OCI-LY3 (cell line): ENCODE measurements at regions not wholly inside any gene's neighbourhood (a gene's known extent, or its start where the extent isn't known, plus 50 kb on each side); places are given as distances from the start of the nearest gene placed in this dataset.
A peak's percentile ranks its signal among the peaks of the same experiment; 100 is the strongest.
"Not testable (repeated sequence)": the region's sequence is repeated elsewhere in the genome, so short reads cannot be mapped to it uniquely, and the experiment has no call there.

ENCODE experiments used
- H2AFZ ChIP-seq: fragments of 200-600, 300-600 bp; shearing (Covaris generic); 2 replicates; pipeline ENCODE4 v1.6.0; 2014; ENCODE audit warnings: antibody characterized with exemption, low read depth, low read length
- H3K27ac ChIP-seq: fragments of 200-600, 300-600 bp; sonication (generic); 2 replicates; pipeline ENCODE4 v1.5.1; 2014; ENCODE audit warnings: mild to moderate bottlenecking, low read length, moderate library complexity, mixed read lengths
- H3K27me3 ChIP-seq: fragments of 200-600, 300-600 bp; sonication (generic); 2 replicates; pipeline ENCODE4 v1.6.1; 2014; ENCODE audit warnings: low read depth, low read length, mixed read lengths
- H3K36me3 ChIP-seq: fragments of 200-600, 300-600 bp; sonication (generic); replicated peaks from 2 replicates; pipeline ENCODE3; 2014; ENCODE audit warnings: low read depth, low read length, mixed read lengths
- H3K4me1 ChIP-seq: fragments of 300-600, 200-600 bp; sonication (generic); 2 replicates; pipeline ENCODE4 v1.6.1; 2014; ENCODE audit warnings: low read length, mixed read lengths
- H3K4me2 ChIP-seq: fragments of 200-600, 300-600 bp; sonication (generic); 2 replicates; pipeline ENCODE4 v1.6.1; 2014; ENCODE audit warnings: low read length, mixed read lengths
- H3K4me3 ChIP-seq: fragments of 300-600, 200-600 bp; sonication (generic); 2 replicates; pipeline ENCODE4 v1.5.1; 2014; ENCODE audit warnings: antibody characterized with exemption, mild to moderate bottlenecking, low read length, moderate library complexity
- H3K79me2 ChIP-seq: fragments of 300-600, 200-600 bp; shearing (Covaris generic); 2 replicates; pipeline ENCODE4 v1.6.1; 2014; ENCODE audit warnings: mild to moderate bottlenecking, low read length, mixed read lengths
- H3K9ac ChIP-seq: fragments of 300-600, 200-600 bp; shearing (Covaris generic); 2 replicates; pipeline ENCODE4 v1.6.0; 2014; ENCODE audit warnings: mild to moderate bottlenecking, low read length, moderate library complexity
- H3K9me3 ChIP-seq: fragments of 200-600, 300-600 bp; shearing (Covaris generic); 2 replicates; pipeline ENCODE4 v1.6.1; 2014; ENCODE audit warnings: low read length, mixed read lengths; ENCODE audit not compliant: insufficient read depth
- H4K20me1 ChIP-seq: fragments of 200-600, 300-600 bp; sonication (generic); 2 replicates; pipeline ENCODE4 v1.6.1; 2016; ENCODE audit warnings: low read length, mixed read lengths; ENCODE audit not compliant: insufficient read depth
- EZH2phosphoT487 ChIP-seq: fragments of 200-600 bp; shearing (Covaris generic); IDR thresholded peaks from 2 replicates; pipeline ENCODE4 v1.6.1; 2018; ENCODE audit warnings: antibody characterized with exemption, mixed run types, low read depth
- TF ChIP-seq, protein P1 (sequence below): fragments of 200-600, 300-600 bp; sonication (generic); IDR thresholded peaks from 2 replicates; pipeline ENCODE4 v1.5.1; 2014; ENCODE audit warnings: antibody characterized with exemption, low read length, low read depth

DNA sequence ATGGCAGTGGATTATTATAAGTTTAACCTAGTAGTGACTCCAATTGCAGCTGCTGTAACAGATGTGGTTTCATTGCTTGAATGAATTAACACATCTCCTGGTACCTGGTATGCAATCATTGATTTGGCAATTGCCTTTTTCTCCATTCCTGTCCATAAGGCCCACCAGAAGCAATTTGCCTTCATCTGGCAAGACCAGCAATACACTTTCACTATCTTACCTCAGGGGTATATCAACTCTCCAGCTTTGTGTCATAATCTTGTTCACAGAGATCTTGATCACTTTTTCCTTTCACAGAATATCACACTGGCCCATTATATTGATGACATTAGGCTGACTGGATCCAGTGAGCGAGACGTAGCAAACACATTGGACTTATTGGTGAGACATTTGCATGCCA, 128.7 kb upstream of the ZC3H12C start:
- H3K9ac ChIP-seq = no peak overlapping the region
- no peak overlapping the region for H3K4me2 ChIP-seq

DNA sequence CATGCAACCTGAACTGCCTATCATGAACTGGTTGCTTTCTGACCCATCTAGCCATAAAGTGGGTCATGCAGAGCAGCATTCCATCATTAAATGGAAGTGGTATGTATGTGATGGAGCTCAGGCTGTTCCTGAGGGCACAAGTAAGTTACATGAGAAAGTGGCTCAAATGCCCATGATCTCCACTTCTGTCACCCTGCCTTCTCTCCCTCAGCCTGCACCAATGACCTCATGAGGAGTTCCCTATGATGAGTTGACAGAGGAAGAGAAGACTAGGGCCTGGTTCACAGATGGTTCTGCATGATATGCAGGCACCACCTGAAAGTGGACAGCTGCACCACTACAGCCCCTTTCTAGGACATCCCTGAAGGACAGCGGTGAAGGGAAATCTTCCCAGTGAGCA, 127.7 kb upstream of the ZC3H12C start:
- not testable (repeated sequence) for H3K4me2 ChIP-seq, H3K27ac ChIP-seq, H3K9me3 ChIP-seq, H3K4me3 ChIP-seq, H3K27me3 ChIP-seq, H4K20me1 ChIP-seq, H3K36me3 ChIP-seq, H3K9ac ChIP-seq, H3K79me2 ChIP-seq, H2AFZ ChIP-seq
- H3K4me1 ChIP-seq = peaks cover 13% of the 10 kb centered on the region

More for the DNA sequence above, 128.7 kb upstream of the ZC3H12C start:
- no peaks in the 10 kb centered on the region for H3K27me3 ChIP-seq
- no peak overlapping the region for H3K27ac ChIP-seq
- TF ChIP-seq, protein P1, sequence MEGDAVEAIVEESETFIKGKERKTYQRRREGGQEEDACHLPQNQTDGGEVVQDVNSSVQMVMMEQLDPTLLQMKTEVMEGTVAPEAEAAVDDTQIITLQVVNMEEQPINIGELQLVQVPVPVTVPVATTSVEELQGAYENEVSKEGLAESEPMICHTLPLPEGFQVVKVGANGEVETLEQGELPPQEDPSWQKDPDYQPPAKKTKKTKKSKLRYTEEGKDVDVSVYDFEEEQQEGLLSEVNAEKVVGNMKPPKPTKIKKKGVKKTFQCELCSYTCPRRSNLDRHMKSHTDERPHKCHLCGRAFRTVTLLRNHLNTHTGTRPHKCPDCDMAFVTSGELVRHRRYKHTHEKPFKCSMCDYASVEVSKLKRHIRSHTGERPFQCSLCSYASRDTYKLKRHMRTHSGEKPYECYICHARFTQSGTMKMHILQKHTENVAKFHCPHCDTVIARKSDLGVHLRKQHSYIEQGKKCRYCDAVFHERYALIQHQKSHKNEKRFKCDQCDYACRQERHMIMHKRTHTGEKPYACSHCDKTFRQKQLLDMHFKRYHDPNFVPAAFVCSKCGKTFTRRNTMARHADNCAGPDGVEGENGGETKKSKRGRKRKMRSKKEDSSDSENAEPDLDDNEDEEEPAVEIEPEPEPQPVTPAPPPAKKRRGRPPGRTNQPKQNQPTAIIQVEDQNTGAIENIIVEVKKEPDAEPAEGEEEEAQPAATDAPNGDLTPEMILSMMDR = no peak
- no peak for TF ChIP-seq EZH2phosphoT487
- no peak overlapping the region for H3K4me3 ChIP-seq
- H3K79me2 ChIP-seq = no peaks in the 10 kb centered on the region
- no peaks in the 10 kb centered on the region for H3K9me3 ChIP-seq
- H3K36me3 ChIP-seq = no peaks in the 10 kb centered on the region
- no peaks in the 10 kb centered on the region for H4K20me1 ChIP-seq
- peaks cover 9% of the 10 kb centered on the region for H3K4me1 ChIP-seq
- no peak overlapping the region for H2AFZ ChIP-seq

DNA sequence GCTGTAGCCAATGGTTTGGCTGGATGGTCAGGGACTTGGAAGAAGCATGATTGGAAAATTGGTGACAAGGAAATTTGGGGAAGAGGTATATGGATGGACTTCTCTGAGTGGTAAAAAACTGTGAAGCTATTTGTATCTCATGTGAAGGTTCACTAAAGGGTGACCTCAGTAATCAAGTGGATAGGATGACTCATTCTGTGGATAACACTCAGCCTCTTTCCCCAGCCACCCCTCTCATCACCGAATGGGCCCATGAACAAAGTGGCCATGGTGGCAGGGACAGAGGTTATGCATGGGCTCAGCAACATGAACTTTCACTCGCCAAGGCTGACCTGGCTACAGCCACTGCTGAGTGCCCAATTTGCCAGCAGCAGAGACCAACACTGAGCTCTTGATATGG, 127.3 kb upstream of the ZC3H12C start:
- H3K4me3 ChIP-seq, H3K4me2 ChIP-seq, H3K36me3 ChIP-seq, H3K79me2 ChIP-seq, H3K9ac ChIP-seq, H3K27ac ChIP-seq, H2AFZ ChIP-seq, H3K9me3 ChIP-seq, H3K27me3 ChIP-seq, H4K20me1 ChIP-seq: not testable (repeated sequence)
- peaks cover 17% of the 10 kb centered on the region for H3K4me1 ChIP-seq

DNA sequence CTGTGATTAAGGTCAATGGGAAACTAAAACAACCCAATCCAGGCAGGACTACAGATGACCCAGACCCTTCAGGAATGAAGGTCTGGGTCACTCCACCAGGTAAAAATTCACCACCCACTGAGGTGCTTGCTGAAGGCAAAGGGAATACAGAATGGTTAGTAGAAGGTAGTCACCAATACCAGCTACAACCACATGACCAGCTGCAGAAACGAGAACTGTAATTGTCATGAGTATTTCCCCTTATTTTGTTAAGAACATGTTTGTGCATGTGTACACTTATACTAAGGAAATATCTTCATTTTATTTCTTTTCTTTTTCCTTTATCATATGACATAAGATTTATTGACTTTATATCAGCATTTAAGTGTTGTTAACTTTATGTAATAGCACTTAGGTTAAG, 126.1 kb upstream of the ZC3H12C start:
- peaks cover 30% of the 10 kb centered on the region for H3K4me1 ChIP-seq
- H2AFZ ChIP-seq, H3K4me3 ChIP-seq, H3K9ac ChIP-seq, H3K9me3 ChIP-seq, H4K20me1 ChIP-seq, H3K27ac ChIP-seq, H3K79me2 ChIP-seq, H3K36me3 ChIP-seq, H3K27me3 ChIP-seq: not testable (repeated sequence)
- peak overlapping the region; percentile 22; the same call in 1 of the 2 replicates for H3K4me2 ChIP-seq

DNA sequence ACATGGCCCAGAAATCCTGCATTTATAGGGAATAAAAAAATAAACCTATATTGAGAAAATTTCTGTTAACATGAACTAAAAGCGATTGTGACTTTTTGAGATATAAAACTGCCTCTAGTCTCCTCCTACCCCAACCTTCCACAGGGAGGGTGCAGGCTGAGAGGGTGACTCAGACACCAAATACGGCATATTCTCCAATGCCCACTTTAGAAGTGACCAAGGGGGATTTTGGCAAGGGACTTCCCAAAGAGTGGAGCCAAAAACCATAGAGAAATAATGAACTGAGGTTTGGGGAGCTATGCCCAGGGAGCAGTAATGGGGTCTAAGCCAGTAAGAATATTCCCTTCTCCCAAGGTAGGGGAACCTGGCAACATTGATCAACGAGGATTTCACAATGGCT, 124.9 kb upstream of the ZC3H12C start:
- H3K4me3 ChIP-seq = no peak overlapping the region

More for the DNA sequence above, 124.9 kb upstream of the ZC3H12C start:
- H3K27me3 ChIP-seq = no peaks in the 10 kb centered on the region
- no peaks in the 10 kb centered on the region for H3K36me3 ChIP-seq
- H2AFZ ChIP-seq = no peak overlapping the region
- no peak overlapping the region for H3K27ac ChIP-seq
- H4K20me1 ChIP-seq = no peaks in the 10 kb centered on the region
- no peaks in the 10 kb centered on the region for H3K79me2 ChIP-seq
- no peak overlapping the region for H3K4me2 ChIP-seq
- no peak overlapping the region for H3K9ac ChIP-seq
- peaks cover 38% of the 10 kb centered on the region for H3K4me1 ChIP-seq
- H3K9me3 ChIP-seq = no peaks in the 10 kb centered on the region
- TF ChIP-seq EZH2phosphoT487 = no peak
- TF ChIP-seq, protein P1 = no peak
